Glutamatergic neuron (in vitro differentiated cells): ENCODE measurements at regions not wholly inside any gene's neighbourhood (a gene's known extent, or its start where the extent isn't known, plus 50 kb on each side); places are given as distances from the start of the nearest gene placed in this dataset.

Experiments used
- DNase-seq: peaks from one replicate; pipeline ENCODE4 v3.0.0; 2022
- H3K27ac Mint-ChIP-seq: one replicate; pipeline ENCODE4 v1.8.0; 2020; ENCODE audit warnings: mild to moderate bottlenecking, mixed read lengths, inconsistent platforms; ENCODE audit not compliant: unreplicated experiment
- H3K27me3 Mint-ChIP-seq: one replicate; pipeline ENCODE4 v1.8.0; 2020; ENCODE audit warnings: mild to moderate bottlenecking, moderate library complexity, mixed read lengths, inconsistent platforms; ENCODE audit not compliant: unreplicated experiment
- H3K36me3 Mint-ChIP-seq: one replicate; pipeline ENCODE4 v1.8.0; 2020; ENCODE audit warnings: mild to moderate bottlenecking, mixed read lengths, inconsistent platforms; ENCODE audit not compliant: unreplicated experiment
- H3K4me1 Mint-ChIP-seq: one replicate; pipeline ENCODE4 v1.8.0; 2020; ENCODE audit warnings: mild to moderate bottlenecking, low read depth, mixed read lengths, inconsistent platforms; ENCODE audit not compliant: unreplicated experiment
- H3K4me3 Mint-ChIP-seq: one replicate; pipeline ENCODE4 v1.8.0; 2020; ENCODE audit warnings: mild to moderate bottlenecking, mixed read lengths, inconsistent platforms; ENCODE audit not compliant: unreplicated experiment
- H3K9me3 Mint-ChIP-seq: one replicate; pipeline ENCODE4 v1.8.0; 2020; ENCODE audit warnings: mild to moderate bottlenecking, moderate library complexity, mixed read lengths, inconsistent platforms; ENCODE audit not compliant: unreplicated experiment
- CTCF ChIP-seq: fragments of 200-600 bp; sonication (generic); IDR thresholded peaks from one replicate; pipeline ENCODE4 v1.5.0; 2021; ENCODE audit not compliant: partially characterized antibody, unreplicated experiment

GRCh38 chr11:90737444-90738050, 514.7 kb upstream of the CHORDC1 start:
- Mint-ChIP-seq H3K4me3 (no peak overlapping the region), H3K36me3 (no peaks in the 10 kb centered on the region), H3K27me3 (no peaks in the 10 kb centered on the region), H3K9me3 (no peaks in the 10 kb centered on the region), H3K4me1 (peaks cover 3% of the 10 kb centered on the region), H3K27ac (no peak overlapping the region)
- TF ChIP-seq CTCF: no peak
- no peak for DNase-seq

GRCh38 chr11:90732486-90732885, 509.6 kb upstream of the CHORDC1 start:
- Mint-ChIP-seq H3K4me1 (peaks cover under 1% of the 10 kb centered on the region), H3K4me3 (no peak overlapping the region), H3K27ac (no peak overlapping the region), H3K27me3 (no peaks in the 10 kb centered on the region), H3K36me3 (no peaks in the 10 kb centered on the region), H3K9me3 (no peaks in the 10 kb centered on the region)
- no peak for DNase-seq
- no peak for TF ChIP-seq CTCF

GRCh38 chr11:90723475-90723874, 500.6 kb upstream of the CHORDC1 start:
- Mint-ChIP-seq H3K27ac (no peak overlapping the region), H3K4me1 (peaks cover 1% of the 10 kb centered on the region), H3K4me3 (no peak overlapping the region), H3K27me3 (no peaks in the 10 kb centered on the region), H3K9me3 (peaks cover 2% of the 10 kb centered on the region), H3K36me3 (no peaks in the 10 kb centered on the region)
- no peak for DNase-seq
- TF ChIP-seq CTCF: no peak

- Mint-ChIP-seq H3K27ac (no peak overlapping the region), H3K9me3 (peaks cover 2% of the 10 kb centered on the region), H3K36me3 (no peaks in the 10 kb centered on the region), H3K4me3 (no peak overlapping the region), H3K4me1 (peaks cover 1% of the 10 kb centered on the region), H3K27me3 (no peaks in the 10 kb centered on the region)
- TF ChIP-seq CTCF: no peak
- no peak for DNase-seq
Observed at GRCh38 chr11:90722552-90723190, 499.8 kb upstream of the CHORDC1 start.

- no peak for DNase-seq
- H3K36me3 Mint-ChIP-seq: no peaks in the 10 kb centered on the region
- peaks cover 1% of the 10 kb centered on the region for H3K4me1 Mint-ChIP-seq
- H3K27ac Mint-ChIP-seq: no peak overlapping the region
- peaks cover 2% of the 10 kb centered on the region for H3K27me3 Mint-ChIP-seq
- H3K4me3 Mint-ChIP-seq: no peak overlapping the region
- TF ChIP-seq CTCF: no peak
- peaks cover 2% of the 10 kb centered on the region for H3K9me3 Mint-ChIP-seq
Observed at GRCh38 chr11:90717522-90717921, 494.7 kb upstream of the CHORDC1 start.
